Activated T-helper 17 cell treated with anti-CD3 and anti-CD28 coated beads, Interleukin-2, amount 50 U/mL, for 72 hours (primary cell): ENCODE measurements at regions not wholly inside any gene's neighbourhood (a gene's known extent, or its start where the extent isn't known, plus 50 kb on each side); places are given as distances from the start of the nearest gene placed in this dataset.
"Not testable (repeated sequence)": the region's sequence is repeated elsewhere in the genome, so short reads cannot be mapped to it uniquely, and the experiment has no call there.

Source experiments
- ATAC-seq: fragments of 150-1000 bp; cut with Tn5 transposase; replicated peaks from 2 replicates; pipeline ENCODE4 v1.10.0; 2021; ENCODE audit warnings: mild to moderate bottlenecking, moderate library complexity
- H3K27ac Mint-ChIP-seq: one replicate; pipeline ENCODE4 v1.8.0; 2022; ENCODE audit warnings: mixed read lengths
- H3K27me3 Mint-ChIP-seq: one replicate; pipeline ENCODE4 v1.8.0; 2022; ENCODE audit warnings: mixed read lengths
- H3K36me3 Mint-ChIP-seq: one replicate; pipeline ENCODE4 v1.8.0; 2022; ENCODE audit warnings: low read depth, mild to moderate bottlenecking, mixed read lengths
- H3K4me1 Mint-ChIP-seq: one replicate; pipeline ENCODE4 v1.8.0; 2022; ENCODE audit warnings: mixed read lengths
- H3K4me3 Mint-ChIP-seq: one replicate; pipeline ENCODE4 v1.8.0; 2022; ENCODE audit warnings: mild to moderate bottlenecking, mixed read lengths
- H3K9me3 Mint-ChIP-seq: one replicate; pipeline ENCODE4 v1.8.0; 2022; ENCODE audit warnings: mixed read lengths

DNA sequence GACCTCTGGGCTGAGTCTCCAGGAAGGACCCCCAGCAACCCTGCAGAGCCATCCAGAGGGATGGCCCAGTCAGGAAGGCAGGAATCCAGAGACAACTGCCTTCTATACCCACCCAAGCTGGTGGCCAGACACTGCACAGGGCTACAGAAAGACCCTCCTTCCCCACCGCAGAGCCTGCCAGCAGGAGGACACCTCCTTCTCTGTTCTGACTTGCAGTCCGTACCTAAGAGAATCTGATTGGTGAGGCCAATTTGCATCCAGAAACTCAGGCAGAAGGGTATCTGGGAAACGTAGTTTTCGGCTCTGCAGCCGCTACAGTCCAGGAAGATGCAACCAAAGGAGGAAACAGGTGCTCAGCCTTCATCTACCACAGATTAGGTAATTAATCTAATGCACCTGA is 155.4 kb upstream of the FRG1 start:
- Mint-ChIP-seq H3K27me3 (peaks cover 6% of the 10 kb centered on the region), H3K9me3 (no peaks in the 10 kb centered on the region), H3K4me1 (no peaks in the 10 kb centered on the region), H3K36me3 (no peaks in the 10 kb centered on the region), H3K27ac (no peak overlapping the region), H3K4me3 (no peak overlapping the region)
- no peak for ATAC-seq

- Mint-ChIP-seq H3K4me1 (no peaks in the 10 kb centered on the region), H3K9me3 (no peaks in the 10 kb centered on the region), H3K27ac (no peak overlapping the region), H3K27me3 (peaks cover 4% of the 10 kb centered on the region), H3K36me3 (no peaks in the 10 kb centered on the region), H3K4me3 (no peak overlapping the region)
- no peak for ATAC-seq
Observed at GRCh38 chr4:189786447-189786846, 154.2 kb upstream of the FRG1 start.

DNA sequence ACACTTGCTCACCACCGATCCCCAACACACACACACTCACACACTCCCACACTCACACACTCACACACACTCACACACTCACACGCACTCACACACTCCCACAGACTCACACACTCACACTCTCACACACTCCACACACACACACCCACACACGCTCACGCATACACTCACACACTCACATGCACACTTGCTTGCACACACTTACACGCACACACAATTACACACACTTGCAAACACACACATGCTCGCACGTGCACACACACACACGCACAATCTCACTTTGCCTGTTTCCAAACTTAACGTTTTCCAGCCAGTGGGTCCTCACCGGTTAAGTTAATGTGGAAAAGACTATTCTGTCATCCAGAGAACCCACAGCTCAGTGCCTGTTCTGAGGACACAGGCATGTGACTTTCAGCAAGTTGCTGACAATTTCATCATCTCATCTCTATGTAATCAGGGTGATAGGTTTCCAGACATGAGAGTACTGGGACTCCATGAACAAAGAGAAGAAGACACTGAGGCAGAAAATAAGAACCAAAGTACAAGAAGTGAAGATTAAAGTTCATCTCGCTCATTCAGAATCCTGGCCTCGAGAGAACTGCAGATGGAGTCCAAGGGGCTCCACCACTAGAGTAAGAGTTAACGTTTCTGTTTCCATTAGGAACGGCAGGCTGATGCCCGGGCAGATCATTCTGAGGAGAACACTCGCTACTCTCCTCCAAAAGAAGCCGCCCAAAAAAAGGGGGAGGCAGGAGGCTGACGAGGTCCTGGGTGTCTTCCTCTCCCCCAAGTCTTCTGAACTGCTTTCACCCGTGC is 153.2 kb upstream of the FRG1 start:
- H3K36me3 Mint-ChIP-seq: no peaks in the 10 kb centered on the region
- H3K9me3 Mint-ChIP-seq: no peaks in the 10 kb centered on the region
- H3K27ac Mint-ChIP-seq: no peak overlapping the region
- no peak for ATAC-seq
- no peaks in the 10 kb centered on the region for H3K27me3 Mint-ChIP-seq
- H3K4me1 Mint-ChIP-seq: no peaks in the 10 kb centered on the region
- H3K4me3 Mint-ChIP-seq: no peak overlapping the region

DNA sequence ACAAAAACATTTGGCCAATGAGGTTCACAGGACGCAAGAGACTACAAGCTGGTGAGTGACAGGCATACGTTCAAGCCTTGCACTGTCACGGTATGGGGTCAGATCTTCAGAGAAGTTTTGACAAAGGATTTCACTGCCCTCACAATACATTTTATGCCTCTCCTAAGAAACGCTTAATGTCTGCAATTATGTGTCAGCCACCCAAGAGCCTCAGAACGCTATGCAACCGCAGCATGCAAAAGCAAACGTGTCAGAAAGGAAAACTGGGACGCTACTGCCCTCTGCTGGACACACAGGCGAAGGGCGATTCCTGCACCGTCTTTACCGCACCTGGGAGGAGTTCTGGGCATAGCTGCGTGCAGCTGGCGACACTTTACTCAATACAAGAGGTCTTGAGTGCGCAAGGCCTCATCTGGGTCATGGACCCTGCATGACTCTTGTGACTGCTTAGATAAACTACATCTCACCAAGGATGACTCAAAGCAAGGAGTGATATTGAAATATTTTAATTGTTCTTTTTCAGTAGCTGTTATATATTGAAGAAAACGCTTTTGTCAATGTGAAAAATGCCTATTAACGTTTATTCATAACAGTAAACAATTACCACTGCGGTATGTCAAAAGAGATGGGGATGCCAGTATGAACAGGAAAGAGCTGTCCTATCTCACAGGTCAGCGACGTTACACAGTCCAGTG is 147.6 kb upstream of the FRG1 start:
- Mint-ChIP-seq H3K9me3 (no peaks in the 10 kb centered on the region), H3K27me3 (peaks cover 8% of the 10 kb centered on the region), H3K27ac (no peak overlapping the region), H3K36me3 (no peaks in the 10 kb centered on the region), H3K4me1 (peaks cover 6% of the 10 kb centered on the region), H3K4me3 (no peak overlapping the region)
- ATAC-seq: peak; percentile 79

- no peaks in the 10 kb centered on the region for H3K9me3 Mint-ChIP-seq
- H3K27ac Mint-ChIP-seq: no peak overlapping the region
- H3K4me3 Mint-ChIP-seq: no peak overlapping the region
- no peaks in the 10 kb centered on the region for H3K4me1 Mint-ChIP-seq
- ATAC-seq: peak; percentile 82
- peaks cover 3% of the 10 kb centered on the region for H3K27me3 Mint-ChIP-seq
- H3K36me3 Mint-ChIP-seq: no peaks in the 10 kb centered on the region
Observed at GRCh38 chr4:189800545-189801088, 140.1 kb upstream of the FRG1 start.

DNA sequence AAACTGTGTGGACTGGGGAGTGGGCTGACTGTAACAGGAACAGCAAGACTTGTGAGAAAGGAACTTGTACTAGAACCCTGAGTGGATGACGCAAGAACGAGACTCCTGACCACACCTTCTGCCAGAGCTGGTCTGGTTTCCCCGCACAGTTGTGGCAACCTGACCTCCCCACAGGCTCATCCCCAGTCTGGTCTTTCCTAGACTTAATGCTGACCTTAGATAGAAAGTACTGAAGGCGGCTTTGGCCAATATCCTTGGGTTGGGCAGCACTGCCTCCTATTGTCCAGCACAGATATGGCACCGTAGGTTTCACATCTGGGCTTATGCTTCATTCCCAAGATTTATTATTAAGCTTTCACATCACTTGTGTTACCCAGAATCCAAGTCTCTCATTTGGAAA is 137.8 kb upstream of the FRG1 start:
- no peaks in the 10 kb centered on the region for H3K36me3 Mint-ChIP-seq
- no peak for ATAC-seq
- H3K4me1 Mint-ChIP-seq: no peaks in the 10 kb centered on the region
- H3K27me3 Mint-ChIP-seq: no peaks in the 10 kb centered on the region
- no peak overlapping the region for H3K27ac Mint-ChIP-seq
- H3K9me3 Mint-ChIP-seq: no peaks in the 10 kb centered on the region
- no peak overlapping the region for H3K4me3 Mint-ChIP-seq

DNA sequence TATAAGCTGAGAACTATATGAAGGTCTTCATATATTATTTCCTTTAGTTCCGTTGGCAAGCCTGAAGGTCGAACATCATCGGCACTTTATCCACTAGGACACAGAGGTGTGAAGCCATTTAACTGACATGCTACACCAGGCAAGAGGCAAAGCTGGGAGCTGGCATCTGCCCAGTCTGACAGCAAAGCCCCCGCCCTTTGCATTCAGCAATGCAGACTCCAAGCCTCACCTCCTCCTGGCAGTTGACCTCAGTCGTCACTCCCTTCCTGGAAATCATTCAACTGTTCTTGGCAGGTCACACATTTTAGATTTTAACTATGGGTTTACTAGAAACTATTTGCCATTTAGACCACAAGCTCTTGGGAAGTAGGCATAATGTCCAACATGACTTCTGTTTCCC is 135.8 kb upstream of the FRG1 start:
- H3K36me3 Mint-ChIP-seq: no peaks in the 10 kb centered on the region
- H3K27ac Mint-ChIP-seq: no peak overlapping the region
- H3K9me3 Mint-ChIP-seq: no peaks in the 10 kb centered on the region
- no peak for ATAC-seq
- H3K27me3 Mint-ChIP-seq: no peaks in the 10 kb centered on the region
- no peaks in the 10 kb centered on the region for H3K4me1 Mint-ChIP-seq
- H3K4me3 Mint-ChIP-seq: no peak overlapping the region

DNA sequence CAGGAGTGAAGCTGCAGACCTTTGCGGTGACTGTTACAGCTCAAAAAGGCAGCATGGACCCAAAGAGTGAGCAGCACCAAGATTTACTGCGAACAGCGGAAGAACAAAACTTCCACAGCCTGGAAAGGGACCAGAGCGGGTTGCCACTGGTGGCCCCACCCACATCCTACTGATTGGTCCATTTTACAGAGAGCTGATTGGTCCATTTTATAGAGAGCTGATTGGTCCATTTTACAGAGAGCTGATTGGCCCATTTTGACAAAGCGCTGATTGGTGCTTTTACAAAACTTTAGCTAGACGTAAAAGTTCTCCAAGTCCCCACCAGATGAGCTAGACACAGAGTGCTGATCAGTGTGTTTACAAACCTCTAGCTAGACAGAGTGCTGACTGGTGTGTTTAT is 134.2 kb upstream of the FRG1 start:
- peaks cover 5% of the 10 kb centered on the region for H3K9me3 Mint-ChIP-seq
- peaks cover 5% of the 10 kb centered on the region for H3K4me1 Mint-ChIP-seq
- H3K4me3 Mint-ChIP-seq: no peak overlapping the region
- H3K27me3 Mint-ChIP-seq: no peaks in the 10 kb centered on the region
- no peak for ATAC-seq
- no peak overlapping the region for H3K27ac Mint-ChIP-seq
- no peaks in the 10 kb centered on the region for H3K36me3 Mint-ChIP-seq

DNA sequence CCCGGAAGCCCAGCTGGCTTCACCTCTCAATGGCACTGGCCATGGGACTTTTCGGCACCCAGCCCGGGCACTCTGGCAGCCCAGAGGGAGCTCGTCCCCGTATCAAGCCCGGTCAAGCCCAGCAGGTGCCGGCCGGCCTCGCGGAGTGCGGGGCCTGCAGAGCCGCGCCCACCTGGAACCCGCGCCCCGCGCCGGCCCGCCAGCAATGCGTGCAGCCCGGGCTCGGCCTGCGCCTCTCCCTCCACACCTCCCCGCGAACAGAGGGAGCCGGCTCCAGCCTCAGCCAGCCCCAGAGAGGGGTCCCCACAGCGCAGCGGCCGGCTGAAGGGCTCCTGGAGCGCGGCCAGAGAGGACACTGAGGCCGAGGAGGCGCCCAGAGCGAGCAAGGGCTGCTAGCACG is 133.6 kb upstream of the FRG1 start:
- H3K36me3 Mint-ChIP-seq: no peaks in the 10 kb centered on the region
- no peak overlapping the region for H3K27ac Mint-ChIP-seq
- no peak overlapping the region for H3K4me3 Mint-ChIP-seq
- H3K27me3 Mint-ChIP-seq: no peaks in the 10 kb centered on the region
- H3K4me1 Mint-ChIP-seq: peaks cover 5% of the 10 kb centered on the region
- ATAC-seq: no peak
- H3K9me3 Mint-ChIP-seq: peaks cover 5% of the 10 kb centered on the region

GRCh38 chr4:189809241-189809735 is 131.4 kb upstream of the FRG1 start:
- Mint-ChIP-seq H3K4me3 (no peak overlapping the region), H3K27me3 (no peaks in the 10 kb centered on the region), H3K36me3 (no peaks in the 10 kb centered on the region), H3K4me1 (peaks cover 5% of the 10 kb centered on the region), H3K9me3 (peaks cover 5% of the 10 kb centered on the region), H3K27ac (no peak overlapping the region)
- no peak for ATAC-seq

GRCh38 chr4:189809839-189810238 is 130.8 kb upstream of the FRG1 start:
- Mint-ChIP-seq H3K4me3 (no peak overlapping the region), H3K27ac (no peak overlapping the region), H3K9me3 (peaks cover 5% of the 10 kb centered on the region), H3K27me3 (no peaks in the 10 kb centered on the region), H3K36me3 (no peaks in the 10 kb centered on the region), H3K4me1 (peaks cover 5% of the 10 kb centered on the region)
- no peak for ATAC-seq

DNA sequence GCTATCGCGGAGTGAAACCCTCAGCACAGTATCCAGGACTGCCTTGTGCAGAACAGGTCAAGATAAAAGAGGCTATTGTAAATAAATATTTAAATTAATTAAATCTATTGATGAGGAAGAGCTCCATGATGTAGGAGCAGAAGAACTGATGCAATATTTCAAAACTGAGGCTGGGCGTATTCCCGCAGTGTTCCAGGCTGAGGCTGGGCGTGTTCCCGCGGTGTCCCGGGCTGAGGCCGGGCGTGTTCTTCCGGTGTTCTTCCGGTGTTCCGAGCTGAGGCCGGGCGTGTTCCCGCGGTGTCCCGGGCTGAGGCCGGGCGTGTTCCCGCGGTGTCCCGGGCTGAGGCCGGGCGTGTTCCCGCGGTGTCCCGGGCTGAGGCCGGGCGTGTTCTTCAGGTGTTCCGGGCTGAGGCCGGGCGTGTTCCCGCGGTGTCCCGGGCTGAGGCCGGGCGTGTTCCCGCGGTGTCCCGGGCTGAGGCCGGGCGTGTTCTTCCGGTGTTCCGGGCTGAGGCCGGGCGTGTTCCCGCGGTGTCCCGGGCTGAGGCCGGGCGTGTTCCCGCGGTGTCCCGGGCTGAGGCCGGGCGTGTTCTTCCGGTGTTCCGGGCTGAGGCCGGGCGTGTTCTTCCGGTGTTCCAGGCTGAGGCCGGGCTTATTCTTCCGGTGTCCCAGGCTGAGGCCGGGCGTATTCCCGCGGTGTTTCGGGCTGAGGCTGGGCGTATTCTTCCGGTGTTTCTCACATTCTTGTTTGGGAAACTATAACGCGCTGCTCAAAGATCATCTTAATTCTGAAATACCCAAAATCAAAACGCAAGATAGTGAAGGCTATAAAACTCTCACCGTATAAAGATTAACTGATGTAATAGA is 130.1 kb upstream of the FRG1 start:
- not testable (repeated sequence) for H3K27me3 Mint-ChIP-seq, H3K9me3 Mint-ChIP-seq, H3K4me3 Mint-ChIP-seq, H3K4me1 Mint-ChIP-seq, ATAC-seq, H3K27ac Mint-ChIP-seq, H3K36me3 Mint-ChIP-seq

DNA sequence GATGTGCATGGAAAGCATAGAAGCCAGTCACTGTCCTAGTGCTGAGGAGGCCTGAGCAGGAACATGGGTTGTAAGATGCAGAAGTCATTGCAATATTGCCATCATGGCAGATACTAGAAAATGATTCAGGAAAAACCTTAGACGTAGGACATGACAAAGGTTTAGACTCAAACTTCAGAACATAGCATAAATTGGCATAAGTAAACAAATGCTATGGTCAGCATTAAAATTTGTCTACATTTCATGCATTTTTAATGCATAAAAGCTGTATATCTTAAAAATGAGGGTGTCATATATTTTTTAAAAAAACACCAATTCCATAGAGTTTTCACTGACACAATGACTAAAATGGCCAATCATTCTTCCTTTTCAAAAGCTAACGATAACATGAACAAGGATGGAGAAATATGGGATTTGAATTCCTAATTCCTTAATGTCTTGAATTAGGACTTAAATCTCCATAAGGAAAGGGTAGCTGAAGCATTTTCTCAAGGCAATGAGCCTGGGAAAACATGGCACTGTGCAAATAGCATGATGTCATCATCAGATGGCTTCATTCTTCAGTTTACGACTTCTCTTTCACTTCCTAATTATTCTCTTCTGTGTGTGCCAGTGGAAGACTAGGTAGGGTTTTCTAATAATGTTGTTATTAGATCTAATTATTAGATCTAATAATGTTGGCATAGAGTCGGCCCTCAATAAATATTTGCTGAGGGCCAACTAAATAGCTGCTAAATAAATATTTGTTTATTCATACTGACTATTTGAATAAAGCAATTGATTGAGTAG is 125.1 kb upstream of the FRG1 start:
- peaks cover 8% of the 10 kb centered on the region for H3K9me3 Mint-ChIP-seq
- peaks cover 5% of the 10 kb centered on the region for H3K4me1 Mint-ChIP-seq
- no peak overlapping the region for H3K4me3 Mint-ChIP-seq
- no peaks in the 10 kb centered on the region for H3K27me3 Mint-ChIP-seq
- no peaks in the 10 kb centered on the region for H3K36me3 Mint-ChIP-seq
- H3K27ac Mint-ChIP-seq: no peak overlapping the region
- no peak for ATAC-seq

GRCh38 chr4:189822326-189822725 is 118.3 kb upstream of the FRG1 start:
- no peak for ATAC-seq
- Mint-ChIP-seq H3K4me3 (no peak overlapping the region), H3K9me3 (no peaks in the 10 kb centered on the region), H3K4me1 (no peaks in the 10 kb centered on the region), H3K27me3 (no peaks in the 10 kb centered on the region), H3K27ac (no peak overlapping the region), H3K36me3 (no peaks in the 10 kb centered on the region)
